Rectal smooth muscle tissue (tissue), 1 donor: ENCODE measurements at regions not wholly inside any gene's neighbourhood (a gene's known extent, or its start where the extent isn't known, plus 50 kb on each side); places are given as distances from the start of the nearest gene placed in this dataset.

Experiments
- H3K27ac ChIP-seq: one replicate; pipeline ENCODE4 v1.7.0; 2013; ENCODE audit warnings: low read depth, low read length, inconsistent platforms
- H3K27me3 ChIP-seq: one replicate; pipeline ENCODE4 v1.7.0; 2013; ENCODE audit warnings: low read length; ENCODE audit not compliant: control insufficient read depth, insufficient read depth
- H3K36me3 ChIP-seq: one replicate; pipeline ENCODE4 v1.7.0; 2013; ENCODE audit warnings: low read length; ENCODE audit not compliant: control insufficient read depth, insufficient read depth
- H3K4me1 ChIP-seq: one replicate; pipeline ENCODE4 v1.7.0; 2013; ENCODE audit warnings: low read length; ENCODE audit not compliant: control insufficient read depth, insufficient read depth
- H3K4me3 ChIP-seq: one replicate; pipeline ENCODE4 v1.7.0; 2013; ENCODE audit warnings: low read length
- H3K9ac ChIP-seq: one replicate; pipeline ENCODE4 v1.7.0; 2013; ENCODE audit warnings: low read length

- no peak overlapping the region for H3K4me3 ChIP-seq
- no peaks in the 10 kb centered on the region for H3K4me1 ChIP-seq
- H3K36me3 ChIP-seq, result no peaks in the 10 kb centered on the region
- H3K27ac ChIP-seq, result no peak overlapping the region
- H3K27me3 ChIP-seq, result no peaks in the 10 kb centered on the region
- H3K9ac ChIP-seq, result no peak overlapping the region
These were observed 97.3 kb upstream of the LRIG1 start for GRCh38 chr3:66598168-66598567.

- Histone ChIP-seq H3K9ac (no peak overlapping the region), H3K36me3 (no peaks in the 10 kb centered on the region), H3K27ac (no peak overlapping the region), H3K4me1 (no peaks in the 10 kb centered on the region), H3K27me3 (no peaks in the 10 kb centered on the region), H3K4me3 (no peak overlapping the region)
These were observed 101.4 kb upstream of the LRIG1 start for GRCh38 chr3:66602237-66602636.

GRCh38 chr3:66602691-66603090, 101.9 kb upstream of the LRIG1 start:
- no peak overlapping the region for H3K4me3 ChIP-seq
- no peaks in the 10 kb centered on the region for H3K36me3 ChIP-seq
- H3K9ac ChIP-seq, result no peak overlapping the region
- no peak overlapping the region for H3K27ac ChIP-seq
- no peaks in the 10 kb centered on the region for H3K27me3 ChIP-seq
- no peaks in the 10 kb centered on the region for H3K4me1 ChIP-seq

- H3K27ac ChIP-seq, result no peak overlapping the region
- H3K36me3 ChIP-seq, result no peaks in the 10 kb centered on the region
- H3K4me1 ChIP-seq, result no peaks in the 10 kb centered on the region
- no peak overlapping the region for H3K4me3 ChIP-seq
- H3K9ac ChIP-seq, result no peak overlapping the region
- no peaks in the 10 kb centered on the region for H3K27me3 ChIP-seq
These were observed 102.4 kb upstream of the LRIG1 start for GRCh38 chr3:66603151-66603611.

- Histone ChIP-seq H3K4me1 (no peaks in the 10 kb centered on the region), H3K36me3 (no peaks in the 10 kb centered on the region), H3K27me3 (no peaks in the 10 kb centered on the region), H3K4me3 (no peak overlapping the region), H3K9ac (no peak overlapping the region), H3K27ac (no peak overlapping the region)
These were observed 103.7 kb upstream of the LRIG1 start for GRCh38 chr3:66604481-66604880.

GRCh38 chr3:66606126-66606525, 105.3 kb upstream of the LRIG1 start:
- Histone ChIP-seq H3K4me3 (no peak overlapping the region), H3K27ac (no peak overlapping the region), H3K4me1 (no peaks in the 10 kb centered on the region), H3K36me3 (no peaks in the 10 kb centered on the region), H3K27me3 (no peaks in the 10 kb centered on the region), H3K9ac (no peak overlapping the region)

GRCh38 chr3:66606868-66607267, 106.0 kb upstream of the LRIG1 start:
- Histone ChIP-seq H3K27me3 (no peaks in the 10 kb centered on the region), H3K27ac (no peak overlapping the region), H3K4me1 (no peaks in the 10 kb centered on the region), H3K36me3 (no peaks in the 10 kb centered on the region), H3K4me3 (no peak overlapping the region), H3K9ac (no peak overlapping the region)

GRCh38 chr3:66609660-66610561, 109.1 kb upstream of the LRIG1 start:
- H3K36me3 ChIP-seq, result no peaks in the 10 kb centered on the region
- no peaks in the 10 kb centered on the region for H3K4me1 ChIP-seq
- H3K9ac ChIP-seq, result no peak overlapping the region
- H3K4me3 ChIP-seq, result no peak overlapping the region
- H3K27me3 ChIP-seq, result no peaks in the 10 kb centered on the region
- no peak overlapping the region for H3K27ac ChIP-seq

GRCh38 chr3:66610562-66610909, 109.7 kb upstream of the LRIG1 start:
- H3K4me3 ChIP-seq, result no peak overlapping the region
- no peaks in the 10 kb centered on the region for H3K27me3 ChIP-seq
- no peak overlapping the region for H3K27ac ChIP-seq
- H3K9ac ChIP-seq, result no peak overlapping the region
- no peaks in the 10 kb centered on the region for H3K36me3 ChIP-seq
- no peaks in the 10 kb centered on the region for H3K4me1 ChIP-seq

GRCh38 chr3:66615643-66616301, 115.0 kb upstream of the LRIG1 start:
- no peak overlapping the region for H3K27ac ChIP-seq
- H3K4me1 ChIP-seq, result no peaks in the 10 kb centered on the region
- H3K36me3 ChIP-seq, result no peaks in the 10 kb centered on the region
- no peak overlapping the region for H3K4me3 ChIP-seq
- no peaks in the 10 kb centered on the region for H3K27me3 ChIP-seq
- no peak overlapping the region for H3K9ac ChIP-seq

- Histone ChIP-seq H3K27ac (peak overlapping the region; percentile 15), H3K9ac (no peak overlapping the region), H3K36me3 (no peaks in the 10 kb centered on the region), H3K27me3 (no peaks in the 10 kb centered on the region), H3K4me1 (no peaks in the 10 kb centered on the region), H3K4me3 (no peak overlapping the region)
These were observed 116.5 kb upstream of the LRIG1 start for GRCh38 chr3:66617351-66617750.

- Histone ChIP-seq H3K36me3 (no peaks in the 10 kb centered on the region), H3K27me3 (no peaks in the 10 kb centered on the region), H3K9ac (no peak overlapping the region), H3K4me3 (no peak overlapping the region), H3K27ac (no peak overlapping the region), H3K4me1 (no peaks in the 10 kb centered on the region)
These were observed 117.2 kb upstream of the LRIG1 start for GRCh38 chr3:66618066-66618465.

- H3K27ac ChIP-seq, result no peak overlapping the region
These were observed 119.5 kb upstream of the LRIG1 start for GRCh38 chr3:66620296-66620695.

More at GRCh38 chr3:66620296-66620695, 119.5 kb upstream of the LRIG1 start:
- Histone ChIP-seq H3K27me3 (no peaks in the 10 kb centered on the region), H3K4me3 (no peak overlapping the region), H3K9ac (no peak overlapping the region), H3K4me1 (no peaks in the 10 kb centered on the region), H3K36me3 (no peaks in the 10 kb centered on the region)
